ENCODE measurements at regions not wholly inside any gene's neighbourhood (a gene's known extent, or its start where the extent isn't known, plus 50 kb on each side); places are given as distances from the start of the nearest gene placed in this dataset.
A peak's percentile ranks its signal among the peaks of the same experiment; 100 is the strongest.

- Mint-ChIP-seq H3K27me3 (ENCODE audit: insufficient read depth, low read depth) (no peaks in the 10 kb centered on the region), H3K4me1 (peaks cover 25% of the 10 kb centered on the region), H3K27ac (no peak overlapping the region), H3K9me3 (no peaks in the 10 kb centered on the region), H3K4me3 (no peak overlapping the region), H3K36me3 (no peaks in the 10 kb centered on the region)
- Histone ChIP-seq H3K9ac (no peak overlapping the region), H3K27me3 (no peaks in the 10 kb centered on the region), H3K4me1 (peaks cover under 1% of the 10 kb centered on the region), H3K36me3 (no peaks in the 10 kb centered on the region), H3K79me2 (ENCODE audit: low read depth) (no peaks in the 10 kb centered on the region), H3K4me3 (no peak overlapping the region), H4K20me1 (ENCODE audit: low read depth) (no peaks in the 10 kb centered on the region), H3F3A (ENCODE audit: low read depth) (peaks cover 3% of the 10 kb centered on the region), H2AFZ (replicated peaks) (no peak overlapping the region), H3K27ac (no peak overlapping the region), H3K4me2 (no peak overlapping the region), H3K9me3 (ENCODE audit: low read depth) (no peaks in the 10 kb centered on the region)
- no peak for DNase-seq (ENCODE audit: low spot score)
- TF ChIP-seq CTCF (IDR thresholded peaks at IDR 0.05): no peak
- TF ChIP-seq EZH2phosphoT487 (IDR thresholded peaks at IDR 0.05): no peak
- no peak for TF ChIP-seq EZH2 (IDR thresholded peaks at IDR 0.05)
Observed at GRCh38 chr22:44430716-44431115, 67.3 kb downstream of the RTL6 start.

- H3K9ac ChIP-seq: no peak overlapping the region
- Mint-ChIP-seq H3K9me3 (no peaks in the 10 kb centered on the region), H3K4me1 (peaks cover 28% of the 10 kb centered on the region), H3K4me3 (no peak overlapping the region), H3K27ac (no peak overlapping the region), H3K27me3 (ENCODE audit: insufficient read depth, low read depth) (peaks cover 2% of the 10 kb centered on the region), H3K36me3 (no peaks in the 10 kb centered on the region)
- peaks cover 7% of the 10 kb centered on the region for H3K4me1 ChIP-seq
- H3K36me3 ChIP-seq: no peaks in the 10 kb centered on the region
- no peaks in the 10 kb centered on the region for H3K9me3 ChIP-seq (ENCODE audit: low read depth)
- H3K4me2 ChIP-seq: no peak overlapping the region
- H3K79me2 ChIP-seq (ENCODE audit: low read depth): no peaks in the 10 kb centered on the region
- H2AFZ ChIP-seq (replicated peaks): no peak overlapping the region
- no peak for DNase-seq (ENCODE audit: low spot score)
- no peak for TF ChIP-seq EZH2 (IDR thresholded peaks at IDR 0.05)
- no peak for TF ChIP-seq EZH2phosphoT487 (IDR thresholded peaks at IDR 0.05)
- TF ChIP-seq CTCF (IDR thresholded peaks at IDR 0.05): no peak
- no peaks in the 10 kb centered on the region for H4K20me1 ChIP-seq (ENCODE audit: low read depth)
- H3F3A ChIP-seq (ENCODE audit: low read depth): peaks cover 6% of the 10 kb centered on the region
- no peak overlapping the region for H3K4me3 ChIP-seq
- H3K27me3 ChIP-seq: no peaks in the 10 kb centered on the region
- H3K27ac ChIP-seq: no peak overlapping the region
Observed at GRCh38 chr22:44429941-44430587, 68.0 kb downstream of the RTL6 start.

GRCh38 chr22:44428941-44429830, 68.8 kb downstream of the RTL6 start:
- Histone ChIP-seq H3K27ac (no peak overlapping the region), H3K9me3 (ENCODE audit: low read depth) (no peaks in the 10 kb centered on the region), H3F3A (ENCODE audit: low read depth) (peaks cover 6% of the 10 kb centered on the region), H3K36me3 (no peaks in the 10 kb centered on the region), H2AFZ (replicated peaks) (no peak overlapping the region), H3K9ac (no peak overlapping the region), H3K4me3 (no peak overlapping the region), H3K79me2 (ENCODE audit: low read depth) (no peaks in the 10 kb centered on the region), H3K4me2 (no peak overlapping the region), H3K27me3 (no peaks in the 10 kb centered on the region), H4K20me1 (ENCODE audit: low read depth) (no peaks in the 10 kb centered on the region), H3K4me1 (peaks cover 9% of the 10 kb centered on the region)
- TF ChIP-seq EZH2 (IDR thresholded peaks at IDR 0.05) (no peak), EZH2phosphoT487 (IDR thresholded peaks at IDR 0.05) (no peak), CTCF (IDR thresholded peaks at IDR 0.05) (no peak)
- H3K4me3 Mint-ChIP-seq: no peak overlapping the region
- H3K36me3 Mint-ChIP-seq: no peaks in the 10 kb centered on the region
- H3K27ac Mint-ChIP-seq: peak overlapping the region; percentile 17
- DNase-seq (ENCODE audit: low spot score): no peak
- peaks cover 2% of the 10 kb centered on the region for H3K27me3 Mint-ChIP-seq (ENCODE audit: insufficient read depth, low read depth)
- H3K9me3 Mint-ChIP-seq: no peaks in the 10 kb centered on the region
- H3K4me1 Mint-ChIP-seq: peaks cover 30% of the 10 kb centered on the region

Measured in neural progenitor cell (in vitro differentiated cells).